T-cell (primary cell): ENCODE measurements at regions not wholly inside any gene's neighbourhood (a gene's known extent, or its start where the extent isn't known, plus 50 kb on each side); places are given as distances from the start of the nearest gene placed in this dataset.

Experiments used
- ATAC-seq, 4 experiments: fragments of 200-7000 bp in 3 of 4; fragments of 150-1000 bp in 1 of 4; cut with Tn5 transposase; replicated peaks in 1 of 4; 1 replicate in 3 of 4; 2 replicates in 1 of 4; pipeline ENCODE4 v1.10.0; 2021; ENCODE audit warnings: moderate library complexity in 3 of 4, mild to moderate bottlenecking in 2 of 4, moderate number of reproducible peaks in 1 of 4
- CTCF ChIA-PET, 2 donors: fragments of 300-600 bp; sonication (Branson Sonifier 250); formaldehyde crosslinking; loops; one replicate each; lab custom pipeline; 2022; ENCODE audit warnings: antibody characterized with exemption in 2 of 2; lab: Charles Lee
- POLR2A ChIA-PET, 2 donors: fragments of 300-600 bp; sonication (Branson Sonifier 250); formaldehyde crosslinking; loops; one replicate each; lab custom pipeline; 2022; ENCODE audit warnings: antibody characterized with exemption in 2 of 2; lab: Charles Lee
- DNase-seq, 35 experiments: peaks; one replicate each; pipeline versions ENCODE4 v3.0.0 to v3.0.0-alpha.2; 2013 to 2023
- H3K27ac ChIP-seq: one replicate; pipeline ENCODE4 v1.5.1; 2013; ENCODE audit warnings: low read length
- H3K27me3 ChIP-seq, 2 experiments: replicated peaks in 1 of 2; 1 replicate in 1 of 2; 2 replicates in 1 of 2; pipeline versions ENCODE4 v1.6.1 to v1.7.0; 2013; ENCODE audit warnings: low read length in 1 of 2, mixed read lengths in 1 of 2; ENCODE audit not compliant: control insufficient read depth in 2 of 2, insufficient read depth in 2 of 2; ENCODE audit errors: extremely low read depth in 1 of 2
- H3K36me3 ChIP-seq, 2 donors: 1 replicate in 1 of 2; 2 replicates in 1 of 2; pipeline versions ENCODE4 v1.6.1 to v1.7.0; 2013; ENCODE audit warnings: low read length in 1 of 2; ENCODE audit not compliant: control insufficient read depth in 2 of 2, insufficient read depth in 1 of 2; ENCODE audit errors: extremely low read depth in 1 of 2
- H3K4me1 ChIP-seq, 2 experiments: 1 replicate in 1 of 2; 2 replicates in 1 of 2; pipeline versions ENCODE4 v1.6.1 to v1.7.0; 2013; ENCODE audit warnings: low read length in 2 of 2, mixed read lengths in 1 of 2; ENCODE audit not compliant: insufficient read depth in 2 of 2, control insufficient read depth in 1 of 2; ENCODE audit errors: extremely low read depth in 1 of 2
- H3K4me3 ChIP-seq, 2 donors: 1 replicate in 1 of 2; 2 replicates in 1 of 2; pipeline versions ENCODE4 v1.5.1 to v1.7.0; 2013; ENCODE audit warnings: mild to moderate bottlenecking in 2 of 2, low read length in 1 of 2, moderate library complexity in 1 of 2; ENCODE audit not compliant: control insufficient read depth in 1 of 2; ENCODE audit errors: extremely low read depth in 1 of 2
- H3K9me3 ChIP-seq: 2 replicates; pipeline ENCODE4 v1.7.0; 2013
- H3K27ac Mint-ChIP-seq, 2 donors: one replicate each; pipeline ENCODE4 v1.8.0; 2020 to 2021; ENCODE audit warnings: mild to moderate bottlenecking in 2 of 2, mixed read lengths in 2 of 2
- H3K27me3 Mint-ChIP-seq, 2 donors: one replicate each; pipeline ENCODE4 v1.8.0; 2021 to 2022; ENCODE audit warnings: mixed read lengths in 2 of 2
- H3K36me3 Mint-ChIP-seq: one replicate; pipeline ENCODE4 v1.8.0; 2021; ENCODE audit warnings: mixed read lengths
- H3K4me1 Mint-ChIP-seq, 3 donors: one replicate each; pipeline ENCODE4 v1.8.0; 2020 to 2022; ENCODE audit warnings: mixed read lengths in 3 of 3, mild to moderate bottlenecking in 1 of 3
- H3K4me3 Mint-ChIP-seq, 3 donors: one replicate each; pipeline ENCODE4 v1.8.0; 2020 to 2022; ENCODE audit warnings: mild to moderate bottlenecking in 3 of 3, mixed read lengths in 3 of 3, moderate library complexity in 3 of 3
- H3K9me3 Mint-ChIP-seq, 3 donors: one replicate each; pipeline ENCODE4 v1.8.0; 2020 to 2022; ENCODE audit warnings: mixed read lengths in 3 of 3
- WGBS: methylation state at CpG from one replicate; pipeline ENCODE4 v1.1.5; 2013; ENCODE audit warnings: missing lambda C conversion rate; ENCODE audit not compliant: insufficient coverage; 5-methylcytosine and 5-hydroxymethylcytosine counted together

DNA sequence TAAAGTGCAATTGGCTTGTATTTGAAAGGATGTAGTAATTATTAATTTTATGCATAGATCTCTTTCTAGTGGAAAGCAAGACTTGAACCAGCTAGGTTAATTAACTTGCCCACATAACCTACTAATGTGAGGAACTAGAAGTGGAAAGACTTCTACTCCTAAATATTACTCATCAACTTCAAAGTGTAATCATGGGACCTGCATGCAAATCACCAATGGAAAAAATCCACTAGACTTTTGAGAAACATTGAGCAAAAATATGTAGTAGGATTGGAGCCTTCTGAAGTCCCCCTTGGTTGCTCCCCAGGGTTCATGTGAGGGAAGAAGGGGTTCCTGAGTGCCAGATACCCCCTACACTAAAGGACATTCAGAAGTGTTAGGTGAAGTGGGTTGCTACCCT, 240.2 kb downstream of the PTEN start:
- H3K4me3 ChIP-seq = no peak overlapping the region
- H3K9me3 ChIP-seq = no peaks in the 10 kb centered on the region
- Mint-ChIP-seq H3K4me3 (no peak overlapping the region), H3K9me3 (no peaks in the 10 kb centered on the region), H3K36me3 (no peaks in the 10 kb centered on the region), H3K27me3 (no peaks in the 10 kb centered on the region), H3K27ac (no peak overlapping the region), H3K4me1 (peaks cover 10 to 19% (median 12%) of the 10 kb centered on the region in 3 donors)
- ChIA-PET CTCF (no interaction called here), POLR2A (no interaction called here)
- no peaks in the 10 kb centered on the region for H3K36me3 ChIP-seq
- no peak for ATAC-seq
- H3K27me3 ChIP-seq = no peaks in the 10 kb centered on the region
- H3K27ac ChIP-seq = no peak overlapping the region
- H3K4me1 ChIP-seq = peaks cover 5 to 8% of the 10 kb centered on the region in 2 experiments
- DNase-seq = no peak

DNA sequence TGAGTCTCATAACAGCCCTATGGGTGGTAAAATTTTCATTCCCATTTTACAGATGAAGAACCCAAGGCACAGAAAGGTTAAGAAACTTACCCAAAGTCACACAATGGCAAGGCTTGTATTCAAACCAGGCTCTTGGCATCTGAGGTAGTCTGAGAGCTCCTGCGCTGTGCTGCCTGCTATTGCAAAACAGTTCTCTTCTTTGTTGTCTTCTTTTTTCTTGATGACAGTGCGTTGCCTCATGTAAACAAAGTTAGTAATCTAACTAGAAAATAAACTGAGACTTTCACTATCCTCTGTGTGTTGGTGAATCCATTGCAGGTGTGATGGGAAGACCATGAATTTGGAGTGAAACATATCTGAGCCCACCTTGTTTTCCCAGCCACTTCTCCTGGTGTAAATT, 240.8 kb downstream of the PTEN start:
- Histone ChIP-seq H3K4me3 (no peak overlapping the region), H3K4me1 (peaks cover 5 to 8% of the 10 kb centered on the region in 2 experiments), H3K27me3 (no peaks in the 10 kb centered on the region), H3K36me3 (no peaks in the 10 kb centered on the region), H3K9me3 (no peaks in the 10 kb centered on the region), H3K27ac (no peak overlapping the region)
- no peaks in the 10 kb centered on the region for H3K27me3 Mint-ChIP-seq
- DNase-seq (no peak), ATAC-seq (no peak)
- POLR2A ChIA-PET = no interaction called here
- CTCF ChIA-PET = no interaction called here
- 100% methylated on average over 1 of the region's 2 CpGs for WGBS
- peaks cover 10 to 19% (median 12%) of the 10 kb centered on the region in 3 donors for H3K4me1 Mint-ChIP-seq
- no peaks in the 10 kb centered on the region for H3K36me3 Mint-ChIP-seq
- no peak overlapping the region for H3K4me3 Mint-ChIP-seq
- H3K27ac Mint-ChIP-seq = no peak overlapping the region
- H3K9me3 Mint-ChIP-seq = no peaks in the 10 kb centered on the region

DNA sequence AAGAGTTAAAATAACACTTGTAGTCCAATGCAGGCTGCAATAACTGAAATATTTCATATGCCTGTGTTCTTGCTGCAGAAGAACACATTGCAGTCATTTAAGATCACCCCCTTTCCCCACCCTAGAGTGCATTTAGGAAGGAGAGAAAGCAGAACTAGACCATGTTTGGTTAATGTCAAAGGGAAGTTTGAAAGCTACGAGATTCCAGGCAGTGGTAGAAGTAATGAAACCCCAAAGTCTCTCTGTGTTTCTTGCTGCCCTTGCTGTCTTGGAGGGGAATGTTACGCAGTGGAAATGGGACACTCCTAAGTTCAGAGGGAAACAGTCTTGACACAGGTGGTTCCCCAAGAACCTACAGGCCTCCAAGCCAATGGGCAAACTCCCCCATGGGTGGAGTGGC, 242.9 kb downstream of the PTEN start:
- no peak overlapping the region for H3K4me3 Mint-ChIP-seq
- H3K36me3 Mint-ChIP-seq = no peaks in the 10 kb centered on the region
- H3K9me3 Mint-ChIP-seq = no peaks in the 10 kb centered on the region
- Histone ChIP-seq H3K4me1 (peaks cover 5 to 8% of the 10 kb centered on the region in 2 experiments), H3K36me3 (no peaks in the 10 kb centered on the region), H3K4me3 (no peak overlapping the region), H3K27ac (no peak overlapping the region), H3K9me3 (no peaks in the 10 kb centered on the region), H3K27me3 (no peaks in the 10 kb centered on the region)
- WGBS = no CpG with 5 or more reads among the region's 2 CpGs
- H3K4me1 Mint-ChIP-seq = peaks cover 10 to 21% (median 12%) of the 10 kb centered on the region in 3 donors
- DNase-seq (no peak), ATAC-seq (no peak)
- no peaks in the 10 kb centered on the region for H3K27me3 Mint-ChIP-seq
- H3K27ac Mint-ChIP-seq = no peak overlapping the region
- ChIA-PET CTCF (no interaction called here), POLR2A (no interaction called here)

DNA sequence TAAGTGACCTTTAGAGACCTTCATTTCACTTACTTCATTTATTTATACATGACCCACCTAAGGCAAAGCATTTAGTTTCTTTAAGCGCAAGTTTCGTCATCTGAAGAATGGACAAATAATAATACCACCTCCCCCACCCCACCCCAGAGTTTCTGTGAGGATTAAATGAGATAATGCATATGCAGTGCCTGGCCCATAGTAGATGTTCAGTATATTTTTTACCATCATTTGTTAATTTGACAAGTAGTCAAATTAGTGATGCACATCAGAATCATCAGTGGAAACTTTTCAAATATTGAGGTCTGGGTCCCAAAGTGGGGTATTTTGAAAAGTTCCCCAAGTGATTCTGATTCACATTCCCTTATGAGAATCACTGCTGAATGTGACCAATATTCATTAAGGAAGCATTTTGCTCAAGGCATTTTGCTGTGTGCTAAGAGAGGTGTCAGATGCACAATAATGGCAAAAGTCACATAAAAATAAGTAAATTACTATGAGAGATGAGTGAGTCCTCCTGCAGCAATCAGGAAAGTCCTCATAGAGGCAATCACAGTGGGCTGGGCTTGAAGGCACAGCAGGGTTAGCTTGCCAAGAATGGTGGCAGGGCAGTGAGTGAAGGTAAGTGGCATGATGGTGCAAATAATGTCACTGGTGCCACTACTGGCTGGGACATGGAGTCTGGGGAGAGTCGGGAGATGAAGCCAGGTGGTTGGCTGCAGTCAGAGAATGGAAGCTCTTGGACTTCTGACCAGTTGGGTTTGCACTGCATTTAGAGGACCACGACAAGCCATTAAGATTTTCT, 244.1 kb downstream of the PTEN start:
- DNase-seq = no peak

DNA sequence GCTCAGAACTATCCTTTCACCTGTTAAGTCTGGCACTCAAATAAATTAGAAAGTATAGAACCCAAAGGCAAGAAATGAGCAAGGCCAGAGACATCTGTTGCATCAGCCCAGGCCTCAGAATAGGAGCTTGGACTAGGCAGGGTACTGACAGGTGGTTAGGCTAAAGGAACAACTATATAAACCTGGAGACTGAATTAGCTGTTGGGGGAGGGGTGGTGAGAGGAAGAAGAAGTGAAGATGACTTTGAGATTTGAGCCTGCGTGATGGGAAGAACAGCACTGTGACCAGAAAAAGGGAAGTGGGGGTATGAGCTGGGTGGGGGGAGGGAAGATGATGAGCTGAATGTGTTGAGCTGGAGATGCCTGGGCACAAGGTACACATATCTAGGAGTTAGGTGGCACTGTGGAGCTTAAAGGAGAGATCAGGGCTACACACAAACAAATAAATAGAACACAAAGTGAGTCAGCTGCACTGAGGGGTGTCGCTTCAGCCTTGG, 244.7 kb downstream of the PTEN start:
- H3K27me3 ChIP-seq = no peaks in the 10 kb centered on the region
- H3K27me3 Mint-ChIP-seq = no peaks in the 10 kb centered on the region
- peaks cover 10 to 21% (median 12%) of the 10 kb centered on the region in 3 donors for H3K4me1 Mint-ChIP-seq
- DNase-seq (peak in 1 of 35 experiments; percentile 26), ATAC-seq (peak in 1 of 4 experiments; percentile 37)
- H3K9me3 ChIP-seq = no peaks in the 10 kb centered on the region
- ChIA-PET POLR2A (interaction anchor here (0.6 kb wide), 2 partner anchors 10 to 200 kb away, joined by 3 to 4 read pairs; no protein-coding TSS in a partner anchor), CTCF (interaction anchor here (0.6 kb wide), 2 partner anchors 15 to 16 kb away, joined by 3 to 5 read pairs; no protein-coding TSS in a partner anchor)
- peaks cover 6 to 8% of the 10 kb centered on the region in 2 experiments for H3K4me1 ChIP-seq
- H3K27ac ChIP-seq = no peak overlapping the region
- no peak overlapping the region for H3K4me3 ChIP-seq
- H3K27ac Mint-ChIP-seq = no peak overlapping the region
- WGBS = 44% methylated on average over 1 of the region's 2 CpGs
- H3K36me3 ChIP-seq = no peaks in the 10 kb centered on the region
- H3K36me3 Mint-ChIP-seq = no peaks in the 10 kb centered on the region
- H3K9me3 Mint-ChIP-seq = no peaks in the 10 kb centered on the region
- no peak overlapping the region for H3K4me3 Mint-ChIP-seq

More for the DNA sequence above, 244.1 kb downstream of the PTEN start:
- CTCF ChIA-PET = interaction anchor here in 1 of 2 donors (0.6 kb wide), 1 partner anchor 15 kb away, joined by 5 read pairs; no protein-coding TSS in a partner anchor
- WGBS = 81% methylated on average over 2 of the region's 4 CpGs
- Histone ChIP-seq H3K4me1 (peaks cover 5 to 8% of the 10 kb centered on the region in 2 experiments), H3K9me3 (no peaks in the 10 kb centered on the region), H3K27ac (no peak overlapping the region), H3K36me3 (no peaks in the 10 kb centered on the region), H3K27me3 (no peaks in the 10 kb centered on the region), H3K4me3 (no peak overlapping the region)
- Mint-ChIP-seq H3K4me3 (no peak overlapping the region), H3K4me1 (peaks cover 10 to 21% (median 12%) of the 10 kb centered on the region in 3 donors), H3K27me3 (no peaks in the 10 kb centered on the region), H3K36me3 (no peaks in the 10 kb centered on the region), H3K9me3 (no peaks in the 10 kb centered on the region), H3K27ac (no peak overlapping the region)
- no peak for ATAC-seq
- POLR2A ChIA-PET = no interaction called here

DNA sequence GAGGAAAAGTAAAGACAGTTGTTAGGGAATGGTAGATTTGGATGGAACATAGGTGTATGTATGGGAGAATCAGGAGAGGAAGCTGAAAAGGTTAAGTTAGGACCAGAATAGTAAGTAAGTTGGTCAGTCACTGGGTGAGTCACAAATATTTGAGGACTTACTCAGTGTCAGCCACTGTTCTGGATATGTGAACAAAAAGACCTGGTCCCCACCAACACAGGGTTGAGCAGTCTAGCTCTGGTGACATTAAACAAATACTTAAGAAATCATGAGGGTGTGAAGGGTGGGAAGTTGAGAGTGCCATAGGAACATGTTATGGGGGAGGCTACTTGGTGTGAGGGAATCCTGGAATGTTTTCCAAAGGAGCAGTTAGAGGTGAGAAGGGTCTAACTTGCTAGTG, 246.9 kb downstream of the PTEN start:
- Histone ChIP-seq H3K36me3 (no peaks in the 10 kb centered on the region), H3K4me3 (no peak overlapping the region), H3K9me3 (no peaks in the 10 kb centered on the region), H3K27ac (no peak overlapping the region), H3K4me1 (peaks cover 13 to 20% of the 10 kb centered on the region in 2 experiments), H3K27me3 (no peaks in the 10 kb centered on the region)
- Mint-ChIP-seq H3K9me3 (no peaks in the 10 kb centered on the region), H3K4me1 (peaks cover 19 to 37% (median 25%) of the 10 kb centered on the region in 3 donors), H3K4me3 (no peak overlapping the region), H3K36me3 (no peaks in the 10 kb centered on the region), H3K27ac (no peak overlapping the region), H3K27me3 (no peaks in the 10 kb centered on the region)
- ChIA-PET POLR2A (no interaction called here), CTCF (no interaction called here)
- DNase-seq (no peak), ATAC-seq (no peak)
